RWPE1 (cell line): ENCODE measurements at regions not wholly inside any gene's neighbourhood (a gene's known extent, or its start where the extent isn't known, plus 50 kb on each side); places are given as distances from the start of the nearest gene placed in this dataset.
"Not testable (repeated sequence)": the region's sequence is repeated elsewhere in the genome, so short reads cannot be mapped to it uniquely, and the experiment has no call there.

Source experiments
- CTCF ChIA-PET: fragments of 350-600 bp; sonication (Branson Sonifier 250); formaldehyde crosslinking; extraction: SDS; loops from one replicate; lab custom pipeline; 2021; lab: Yijun Ruan, JAX
- POLR2A ChIA-PET: fragments of 400-600 bp; formaldehyde crosslinking; extraction: SDS; loops from one replicate; lab custom pipeline; 2020; ENCODE audit warnings: antibody characterized with exemption; ENCODE audit not compliant: low non-redundant PET; lab: Yijun Ruan, JAX
- DNase-seq: peaks from one replicate; pipeline ENCODE4 v3.0.0; 2012; ENCODE audit warnings: low spot score
- H3K27ac ChIP-seq: fragments of 450-650 bp; 2 replicates; pipeline ENCODE4 v1.5.1; 2017
- CTCF ChIP-seq: fragments of 450-650 bp; conservative IDR thresholded peaks from 2 replicates; pipeline ENCODE4 v1.5.1; 2017; ENCODE audit warnings: low read depth, mild to moderate bottlenecking

DNA sequence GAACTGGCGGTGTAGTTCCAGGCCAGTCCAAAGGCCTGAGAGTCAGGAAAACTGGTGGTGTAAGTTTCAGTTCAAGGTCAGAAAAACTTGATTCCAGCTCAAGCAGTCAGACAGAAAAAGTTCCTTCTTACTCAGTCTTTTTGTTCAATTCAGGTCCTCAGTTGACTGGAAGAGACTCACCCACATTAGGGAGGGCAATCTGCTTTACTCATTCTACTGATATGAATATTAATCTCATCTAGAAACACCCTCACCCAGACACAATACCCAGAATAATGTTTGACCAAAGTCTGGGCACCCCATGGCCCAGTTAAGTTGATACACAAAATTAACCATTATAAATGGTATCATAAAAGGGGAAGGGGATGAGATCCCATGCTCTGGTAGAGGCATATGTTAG lies 50.1 kb upstream of the LTA4H start:
- H3K27ac ChIP-seq: no peak overlapping the region
- ChIA-PET POLR2A (no interaction called here), CTCF (interaction anchor here (0.6 to 0.7 kb wide), 2 partner anchors 47 to 109 kb away, joined by 3 read pairs; no protein-coding TSS in a partner anchor)
- no peak for TF ChIP-seq CTCF
- no peak for DNase-seq

- DNase-seq, POLR2A ChIA-PET, H3K27ac ChIP-seq, CTCF ChIA-PET: not testable (repeated sequence)
Observed at GRCh38 chr12:96086190-96086589, 50.8 kb upstream of the LTA4H start.

DNA sequence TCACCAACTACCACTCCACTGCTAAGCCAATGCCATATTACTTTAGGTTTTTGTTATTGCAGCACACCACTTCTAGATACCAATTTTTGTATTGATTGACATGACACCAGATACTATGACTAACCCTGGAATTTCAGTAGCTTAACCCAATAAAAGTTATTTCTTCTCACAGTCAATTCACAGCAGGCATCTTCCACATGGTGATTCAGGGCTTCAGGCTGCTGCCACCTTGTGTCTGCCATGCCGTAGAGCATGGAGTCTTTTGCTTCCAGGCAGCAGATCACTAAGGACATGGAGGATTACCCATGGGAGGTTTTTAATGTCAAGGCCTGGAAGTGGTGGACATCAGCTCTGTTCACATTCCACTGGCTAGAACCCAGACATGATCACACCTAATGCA lies 56.4 kb upstream of the LTA4H start:
- H3K27ac ChIP-seq: no peak overlapping the region
- ChIA-PET CTCF (no interaction called here), POLR2A (no interaction called here)
- TF ChIP-seq CTCF: no peak
- peak; percentile 16 for DNase-seq

DNA sequence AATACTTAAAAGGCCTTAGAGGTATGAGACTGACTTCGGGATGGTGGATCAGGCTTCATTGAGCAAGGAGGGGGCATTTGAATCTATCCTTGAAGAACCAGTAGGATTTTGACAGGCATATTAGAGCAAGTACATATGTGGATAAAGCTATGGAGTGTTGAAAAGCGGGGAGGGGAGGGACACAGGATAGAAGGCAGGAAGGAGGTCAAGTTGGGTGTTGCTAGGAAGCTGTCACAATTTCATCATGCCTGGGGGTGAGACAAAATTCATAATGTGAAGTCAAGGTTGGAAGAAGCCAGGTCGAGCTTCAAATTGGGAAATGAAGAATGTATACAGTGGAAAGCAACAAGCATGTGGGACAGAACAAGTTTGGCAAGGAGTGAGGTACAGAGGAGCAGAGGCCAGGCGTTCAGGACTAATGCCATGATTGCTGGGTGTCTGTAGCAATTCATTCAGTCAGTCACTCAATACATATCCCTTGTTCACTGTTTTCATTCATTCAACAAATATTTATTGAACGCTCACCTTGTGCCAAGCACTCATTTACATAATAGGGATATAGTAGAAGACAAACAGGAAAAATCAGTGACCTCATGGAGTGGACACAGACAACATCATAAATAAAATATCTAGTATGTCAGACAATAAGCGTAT lies 58.3 kb upstream of the LTA4H start:
- no peak for DNase-seq
- ChIA-PET CTCF (no interaction called here), POLR2A (no interaction called here)

GRCh38 chr12:96094201-96094600 lies 58.8 kb upstream of the LTA4H start:
- POLR2A ChIA-PET: no interaction called here
- CTCF ChIA-PET: no interaction called here
- DNase-seq: peak; percentile 81
- no peak for TF ChIP-seq CTCF
- no peak overlapping the region for H3K27ac ChIP-seq

More for the DNA sequence above, 58.3 kb upstream of the LTA4H start:
- TF ChIP-seq CTCF: no peak
- no peak overlapping the region for H3K27ac ChIP-seq

DNA sequence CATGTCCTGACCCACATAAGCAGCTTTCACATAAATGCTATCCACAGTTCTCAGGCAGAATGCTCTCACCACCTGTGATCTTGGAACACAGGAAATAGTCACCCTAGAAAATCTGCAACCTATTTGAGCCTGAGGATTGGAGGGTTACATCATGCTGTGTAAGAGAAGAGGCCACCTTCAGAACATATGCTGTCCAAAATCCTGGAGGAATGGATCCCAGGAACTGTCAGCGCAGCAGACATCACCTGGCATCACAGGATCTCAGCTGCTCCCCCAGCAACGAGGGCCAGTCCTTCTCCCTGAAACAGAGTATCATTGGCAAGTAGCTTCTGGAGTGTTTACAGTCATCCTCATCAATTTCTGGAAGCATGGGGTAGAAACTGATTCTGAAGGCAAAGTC lies 63.2 kb upstream of the LTA4H start:
- ChIA-PET CTCF (no interaction called here), POLR2A (no interaction called here)
- DNase-seq: no peak
- H3K27ac ChIP-seq: no peak overlapping the region
- TF ChIP-seq CTCF: no peak

DNA sequence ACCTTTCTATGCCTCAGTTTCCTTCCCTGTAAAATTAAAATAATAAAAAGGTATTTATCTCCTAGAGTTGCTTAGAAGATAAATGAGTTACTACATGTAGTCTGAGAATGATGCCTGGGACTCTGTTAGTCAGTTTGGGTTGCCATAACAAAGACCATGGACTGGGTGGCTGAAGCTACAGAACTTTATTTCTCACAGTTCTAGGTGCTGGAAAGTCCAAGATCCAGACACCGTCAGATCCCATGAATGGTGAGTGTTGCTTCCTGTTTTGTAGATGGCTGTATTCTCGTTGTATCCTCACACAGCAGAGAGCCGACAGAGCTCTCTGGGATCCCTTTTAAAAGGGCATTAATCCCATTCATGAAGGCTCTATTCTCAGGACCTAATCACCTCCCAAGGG lies 64.0 kb upstream of the LTA4H start:
- CTCF ChIA-PET: no interaction called here
- DNase-seq: no peak
- no peak for TF ChIP-seq CTCF
- POLR2A ChIA-PET: no interaction called here
- no peak overlapping the region for H3K27ac ChIP-seq
